ENCODE measurements at regions not wholly inside any gene's neighbourhood (a gene's known extent, or its start where the extent isn't known, plus 50 kb on each side); places are given as distances from the start of the nearest gene placed in this dataset.
A peak's percentile ranks its signal among the peaks of the same experiment; 100 is the strongest.

GRCh38 chr1:232725305-232726047, 79.7 kb upstream of the MAP10 start:
- Histone ChIP-seq H3K4me1 (ENCODE audit: insufficient read depth, low read length) (peaks cover 25% of the 10 kb centered on the region), H3F3A (ENCODE audit: low read length, unreplicated experiment) (peaks cover 9% of the 10 kb centered on the region), H3K9me3 (ENCODE audit: low read length) (no peaks in the 10 kb centered on the region), H3K4me3 (ENCODE audit: low read length) (peak overlapping the region; percentile 19; the same call in 1 of the 2 replicates), H3K27me3 (ENCODE audit: low read length) (no peaks in the 10 kb centered on the region), H4K20me1 (ENCODE audit: low read length) (no peaks in the 10 kb centered on the region), H3K9me2 (replicated peaks; ENCODE audit: low read length) (no peaks in the 10 kb centered on the region), H3K79me2 (ENCODE audit: low read length) (no peaks in the 10 kb centered on the region), H2AFZ (ENCODE audit: low read length) (0 out of 2 replicates have a peak overlapping the region, but pooled peaks have one; percentile 20), H3K4me2 (ENCODE audit: low read length) (peak overlapping the region; percentile 73), H3K9ac (ENCODE audit: low read length) (peak overlapping the region; percentile 6; the same call in 1 of the 2 replicates), H3K27ac (ENCODE audit: low read length) (peak overlapping the region; percentile 79), H3K36me3 (ENCODE audit: low read depth, low read length) (no peaks in the 10 kb centered on the region)
- ATAC-seq (peak; percentile 9), DNase-seq (peak; percentile 41)
- intact Hi-C loops (cut with micrococcal nuclease): no loop called here
- BruUV-seq (replicated peaks): no TSS peak
- TF ChIP-seq CTCF (conservative IDR thresholded peaks at IDR 0.05; ENCODE audit: low read depth, low read length) (peak; percentile 24; the same call in 1 of the 2 replicates), EZH2phosphoT487 (IDR thresholded peaks at IDR 0.05; ENCODE audit: borderline replicate concordance, low read length) (no peak)
- ChIA-PET CTCF (no interaction called here), POLR2A (ENCODE audit: unreplicated experiment) (interaction anchor here (0.6 kb wide), 1 partner anchor 309 kb away, joined by 5 read pairs; no protein-coding TSS in a partner anchor)

GRCh38 chr1:232726048-232726779, 79.0 kb upstream of the MAP10 start:
- peaks cover 25% of the 10 kb centered on the region for H3K4me1 ChIP-seq (ENCODE audit: insufficient read depth, low read length)
- no peaks in the 10 kb centered on the region for H4K20me1 ChIP-seq (ENCODE audit: low read length)
- H3K4me2 ChIP-seq (ENCODE audit: low read length): peak overlapping the region; percentile 73
- ChIA-PET CTCF (no interaction called here), POLR2A (ENCODE audit: unreplicated experiment) (no interaction called here)
- ATAC-seq (peak; percentile 80), DNase-seq (peak; percentile 95)
- intact Hi-C loops (cut with micrococcal nuclease): no loop called here
- H3K27me3 ChIP-seq (ENCODE audit: low read length): no peaks in the 10 kb centered on the region
- no TSS peak for BruUV-seq (replicated peaks)
- H3F3A ChIP-seq (ENCODE audit: low read length, unreplicated experiment): peaks cover 9% of the 10 kb centered on the region
- H3K4me3 ChIP-seq (ENCODE audit: low read length): peak overlapping the region; percentile 19; the same call in 1 of the 2 replicates
- H3K9me2 ChIP-seq (replicated peaks; ENCODE audit: low read length): no peaks in the 10 kb centered on the region
- no peak for TF ChIP-seq EZH2phosphoT487 (IDR thresholded peaks at IDR 0.05; ENCODE audit: borderline replicate concordance, low read length)
- no peak for TF ChIP-seq CTCF (conservative IDR thresholded peaks at IDR 0.05; ENCODE audit: low read depth, low read length)
- no peak for TF ChIP-seq EZH2 (IDR thresholded peaks at IDR 0.05; ENCODE audit: low read length, unreplicated experiment)
- H3K79me2 ChIP-seq (ENCODE audit: low read length): no peaks in the 10 kb centered on the region
- peak overlapping the region; percentile 79 for H3K27ac ChIP-seq (ENCODE audit: low read length)
- peak overlapping the region; percentile 6; the same call in 1 of the 2 replicates for H3K9ac ChIP-seq (ENCODE audit: low read length)
- H3K9me3 ChIP-seq (ENCODE audit: low read length): no peaks in the 10 kb centered on the region
- H2AFZ ChIP-seq (ENCODE audit: low read length): 0 out of 2 replicates have a peak overlapping the region, but pooled peaks have one; percentile 20
- no peaks in the 10 kb centered on the region for H3K36me3 ChIP-seq (ENCODE audit: low read depth, low read length)
